H9 (cell line): ENCODE measurements at regions not wholly inside any gene's neighbourhood (a gene's known extent, or its start where the extent isn't known, plus 50 kb on each side); places are given as distances from the start of the nearest gene placed in this dataset.

Source experiments
- DNase-seq: peaks from one replicate; pipeline ENCODE4 v3.0.0-alpha.2; 2017
- H2AFZ ChIP-seq: one replicate; pipeline ENCODE4 v1.6.1; 2013; ENCODE audit warnings: mild to moderate bottlenecking, low read length, control low read depth, moderate library complexity
- H2AK5ac ChIP-seq: 2 replicates; pipeline ENCODE4 v1.6.1; 2013; ENCODE audit warnings: low read length, control low read depth, mixed read lengths; ENCODE audit not compliant: insufficient read length
- H2BK120ac ChIP-seq: one replicate; pipeline ENCODE4 v1.6.1; 2013; ENCODE audit warnings: low read depth, mild to moderate bottlenecking, low read length, control low read depth, inconsistent platforms; ENCODE audit not compliant: poor library complexity, severe bottlenecking
- H2BK12ac ChIP-seq: 2 replicates; pipeline ENCODE4 v1.6.1; 2013; ENCODE audit warnings: low read length, control low read depth, mixed read lengths, low read depth; ENCODE audit not compliant: insufficient read length
- H2BK15ac ChIP-seq: 2 replicates; pipeline ENCODE4 v1.6.1; 2013; ENCODE audit warnings: low read depth, low read length, control low read depth
- H2BK20ac ChIP-seq: one replicate; pipeline ENCODE4 v1.6.1; 2013; ENCODE audit warnings: low read depth, mild to moderate bottlenecking, low read length, control low read depth, inconsistent platforms; ENCODE audit not compliant: poor library complexity, severe bottlenecking
- H2BK5ac ChIP-seq: 2 replicates; pipeline ENCODE4 v1.6.1; 2013; ENCODE audit warnings: low read length, control low read depth, mixed read lengths; ENCODE audit not compliant: insufficient read length
- H3K14ac ChIP-seq: 2 replicates; pipeline ENCODE4 v1.6.1; 2013; ENCODE audit warnings: low read length, control low read depth; ENCODE audit not compliant: insufficient read depth
- H3K18ac ChIP-seq: 2 replicates; pipeline ENCODE4 v1.6.1; 2013; ENCODE audit warnings: low read depth, mild to moderate bottlenecking, mixed read lengths, low read length, control low read depth; ENCODE audit not compliant: insufficient read length
- H3K23ac ChIP-seq: 2 replicates; pipeline ENCODE4 v1.6.1; 2013; ENCODE audit warnings: low read length, control low read depth, mixed read lengths, low read depth; ENCODE audit not compliant: insufficient read length
- H3K23me2 ChIP-seq: 2 replicates; pipeline ENCODE4 v1.6.1; 2013; ENCODE audit warnings: low read depth, mild to moderate bottlenecking, mixed read lengths, low read length, control low read depth; ENCODE audit not compliant: insufficient read length, poor library complexity, severe bottlenecking
- H3K27ac ChIP-seq: 2 replicates; pipeline ENCODE4 v1.5.1; 2013; ENCODE audit warnings: low read length, control low read depth, mixed read lengths, low read depth; ENCODE audit not compliant: insufficient read length
- H3K27me3 ChIP-seq: 2 replicates; pipeline ENCODE4 v1.6.1; 2013; ENCODE audit warnings: low read length, control low read depth, inconsistent platforms; ENCODE audit not compliant: insufficient read depth
- H3K4ac ChIP-seq: 2 replicates; pipeline ENCODE4 v1.6.1; 2013; ENCODE audit warnings: low read depth, mild to moderate bottlenecking, control low read depth, inconsistent platforms, low read length, moderate library complexity
- H3K4me1 ChIP-seq: 2 replicates; pipeline ENCODE4 v1.6.1; 2013; ENCODE audit warnings: low read length, control low read depth, inconsistent platforms; ENCODE audit not compliant: insufficient read depth
- H3K4me2 ChIP-seq: 2 replicates; pipeline ENCODE4 v1.6.1; 2013; ENCODE audit warnings: low read length, control low read depth, mixed read lengths; ENCODE audit not compliant: insufficient read length, insufficient read depth
- H3K56ac ChIP-seq: 2 replicates; pipeline ENCODE4 v1.6.1; 2013; ENCODE audit warnings: low read depth, mild to moderate bottlenecking, mixed read lengths, low read length, control low read depth; ENCODE audit not compliant: insufficient read length
- H3K79me1 ChIP-seq: 2 replicates; pipeline ENCODE4 v1.6.1; 2013; ENCODE audit warnings: low read depth, mild to moderate bottlenecking, moderate library complexity, low read length, control low read depth, inconsistent platforms; ENCODE audit not compliant: insufficient read depth, poor library complexity, severe bottlenecking
- H3K79me2 ChIP-seq: 2 replicates; pipeline ENCODE4 v1.6.1; 2013; ENCODE audit warnings: low read length, control low read depth, inconsistent platforms; ENCODE audit not compliant: insufficient read depth
- H3K9ac ChIP-seq: 2 replicates; pipeline ENCODE4 v1.6.1; 2013; ENCODE audit warnings: low read length, control low read depth, mixed read lengths; ENCODE audit not compliant: insufficient read length; ENCODE audit errors: extremely low read depth
- H3K9me3 ChIP-seq: one replicate; pipeline ENCODE4 v1.6.1; 2013; ENCODE audit warnings: low read depth, low read length, inconsistent platforms; ENCODE audit not compliant: control insufficient read depth
- H3T11ph ChIP-seq: one replicate; pipeline ENCODE4 v1.6.1; 2013; ENCODE audit warnings: mild to moderate bottlenecking, low read length, control low read depth, inconsistent platforms
- H4K20me1 ChIP-seq: one replicate; pipeline ENCODE4 v1.6.1; 2013; ENCODE audit not compliant: control insufficient read depth, insufficient read length, insufficient read depth
- H4K5ac ChIP-seq: 2 replicates; pipeline ENCODE4 v1.6.1; 2013; ENCODE audit warnings: low read depth, mild to moderate bottlenecking, mixed read lengths, low read length, control low read depth; ENCODE audit not compliant: insufficient read length
- H4K8ac ChIP-seq: replicated peaks from 2 replicates; pipeline ENCODE4 v1.6.1; 2013; ENCODE audit warnings: low read length, control low read depth, mixed read lengths, low read depth; ENCODE audit not compliant: insufficient read length
- H4K91ac ChIP-seq: 2 replicates; pipeline ENCODE4 v1.6.1; 2013; ENCODE audit warnings: low read depth, mild to moderate bottlenecking, moderate library complexity, mixed read lengths, low read length, control low read depth; ENCODE audit not compliant: insufficient read length
- H3K27ac Mint-ChIP-seq, 3 experiments: 2 replicates in 2 of 3; 3 replicates in 1 of 3; pipeline ENCODE4 v1.8.0; 2020 to 2021; ENCODE audit warnings: mixed read lengths in 3 of 3, mild to moderate bottlenecking in 1 of 3, moderate library complexity in 1 of 3
- H3K27me3 Mint-ChIP-seq: 2 replicates; pipeline ENCODE4 v1.8.0; 2021; ENCODE audit warnings: low read depth, mild to moderate bottlenecking, moderate library complexity, mixed read lengths
- H3K36me3 Mint-ChIP-seq, 3 experiments: 2 replicates in 2 of 3; 3 replicates in 1 of 3; pipeline ENCODE4 v1.8.0; 2020 to 2021; ENCODE audit warnings: low read depth in 3 of 3, mixed read lengths in 3 of 3; ENCODE audit not compliant: insufficient read depth in 1 of 3
- H3K4me1 Mint-ChIP-seq, 2 experiments: 2 replicates each; pipeline ENCODE4 v1.8.0; 2020; ENCODE audit warnings: mixed read lengths in 2 of 2
- H3K4me3 Mint-ChIP-seq, 2 experiments: 2 replicates in 1 of 2; 3 replicates in 1 of 2; pipeline ENCODE4 v1.8.0; 2020 to 2021; ENCODE audit warnings: mild to moderate bottlenecking in 2 of 2, mixed read lengths in 2 of 2, moderate library complexity in 1 of 2
- H3K9me3 Mint-ChIP-seq, 2 experiments: 2 replicates in 1 of 2; 3 replicates in 1 of 2; pipeline ENCODE4 v1.8.0; 2020; ENCODE audit warnings: mild to moderate bottlenecking in 2 of 2, mixed read lengths in 2 of 2, moderate library complexity in 1 of 2
- TF ChIP-seq, protein P1 (sequence below): fragments of 200-600 bp; sonication (generic); conservative IDR thresholded peaks from 3 replicates; pipeline ENCODE4 v1.8.0; 2021; ENCODE audit warnings: antibody characterized with exemption, mild to moderate bottlenecking

DNA sequence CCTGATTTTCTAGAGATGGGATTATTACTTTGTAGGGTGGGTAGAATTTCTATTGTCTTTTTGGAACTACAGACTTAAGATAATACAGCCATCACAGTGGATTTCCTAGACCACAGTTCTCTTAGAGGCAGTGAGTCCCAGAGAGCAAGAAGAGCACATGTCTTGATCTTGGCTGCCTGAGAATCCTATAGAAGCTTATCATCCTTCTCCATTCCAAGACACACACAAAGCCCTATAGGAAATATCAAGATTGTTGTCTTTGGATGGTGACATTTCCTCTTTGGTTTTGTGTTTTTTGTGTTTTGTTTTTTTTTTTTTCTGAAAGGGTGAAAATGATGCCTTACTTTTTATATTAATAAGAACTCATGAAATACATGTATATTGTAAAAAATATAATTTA lies 143.1 kb downstream of the AHR start:
- H3K23ac ChIP-seq: no peak overlapping the region
- H3K9me3 Mint-ChIP-seq: peaks cover 35% of the 10 kb centered on the region in 2 experiments

More for the DNA sequence above, 143.1 kb downstream of the AHR start:
- no peak overlapping the region for H3K27ac ChIP-seq
- no peaks in the 10 kb centered on the region for H3K4me1 ChIP-seq
- no peak overlapping the region for H2BK5ac ChIP-seq
- H4K8ac ChIP-seq: no peak overlapping the region
- no peaks in the 10 kb centered on the region for H4K20me1 ChIP-seq
- no peak overlapping the region for H3T11ph ChIP-seq
- H3K23me2 ChIP-seq: no peaks in the 10 kb centered on the region
- H3K4me2 ChIP-seq: no peak overlapping the region
- Mint-ChIP-seq H3K36me3 (peaks cover 19 to 39% (median 28%) of the 10 kb centered on the region in 3 experiments), H3K4me3 (no peak overlapping the region), H3K27ac (no peak overlapping the region), H3K4me1 (peaks cover 26 to 28% of the 10 kb centered on the region in 2 experiments), H3K27me3 (no peaks in the 10 kb centered on the region)
- H3K9me3 ChIP-seq: peaks cover 7% of the 10 kb centered on the region
- H3K4ac ChIP-seq: no peak overlapping the region
- H2BK20ac ChIP-seq: no peak overlapping the region
- H4K5ac ChIP-seq: no peak overlapping the region
- H3K79me1 ChIP-seq: no peaks in the 10 kb centered on the region
- H3K79me2 ChIP-seq: no peaks in the 10 kb centered on the region
- DNase-seq: no peak
- H2BK12ac ChIP-seq: no peak overlapping the region
- no peak overlapping the region for H2AK5ac ChIP-seq
- TF ChIP-seq, protein P1, sequence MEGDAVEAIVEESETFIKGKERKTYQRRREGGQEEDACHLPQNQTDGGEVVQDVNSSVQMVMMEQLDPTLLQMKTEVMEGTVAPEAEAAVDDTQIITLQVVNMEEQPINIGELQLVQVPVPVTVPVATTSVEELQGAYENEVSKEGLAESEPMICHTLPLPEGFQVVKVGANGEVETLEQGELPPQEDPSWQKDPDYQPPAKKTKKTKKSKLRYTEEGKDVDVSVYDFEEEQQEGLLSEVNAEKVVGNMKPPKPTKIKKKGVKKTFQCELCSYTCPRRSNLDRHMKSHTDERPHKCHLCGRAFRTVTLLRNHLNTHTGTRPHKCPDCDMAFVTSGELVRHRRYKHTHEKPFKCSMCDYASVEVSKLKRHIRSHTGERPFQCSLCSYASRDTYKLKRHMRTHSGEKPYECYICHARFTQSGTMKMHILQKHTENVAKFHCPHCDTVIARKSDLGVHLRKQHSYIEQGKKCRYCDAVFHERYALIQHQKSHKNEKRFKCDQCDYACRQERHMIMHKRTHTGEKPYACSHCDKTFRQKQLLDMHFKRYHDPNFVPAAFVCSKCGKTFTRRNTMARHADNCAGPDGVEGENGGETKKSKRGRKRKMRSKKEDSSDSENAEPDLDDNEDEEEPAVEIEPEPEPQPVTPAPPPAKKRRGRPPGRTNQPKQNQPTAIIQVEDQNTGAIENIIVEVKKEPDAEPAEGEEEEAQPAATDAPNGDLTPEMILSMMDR: no peak
- no peak overlapping the region for H4K91ac ChIP-seq
- H3K56ac ChIP-seq: no peak overlapping the region
- no peak overlapping the region for H3K9ac ChIP-seq
- no peak overlapping the region for H2BK15ac ChIP-seq
- H2BK120ac ChIP-seq: no peak overlapping the region
- no peak overlapping the region for H3K18ac ChIP-seq
- H3K14ac ChIP-seq: no peak overlapping the region
- H2AFZ ChIP-seq: no peak overlapping the region
- no peaks in the 10 kb centered on the region for H3K27me3 ChIP-seq
